ENCODE measurements at regions not wholly inside any gene's neighbourhood (a gene's known extent, or its start where the extent isn't known, plus 50 kb on each side); places are given as distances from the start of the nearest gene placed in this dataset.

DNA sequence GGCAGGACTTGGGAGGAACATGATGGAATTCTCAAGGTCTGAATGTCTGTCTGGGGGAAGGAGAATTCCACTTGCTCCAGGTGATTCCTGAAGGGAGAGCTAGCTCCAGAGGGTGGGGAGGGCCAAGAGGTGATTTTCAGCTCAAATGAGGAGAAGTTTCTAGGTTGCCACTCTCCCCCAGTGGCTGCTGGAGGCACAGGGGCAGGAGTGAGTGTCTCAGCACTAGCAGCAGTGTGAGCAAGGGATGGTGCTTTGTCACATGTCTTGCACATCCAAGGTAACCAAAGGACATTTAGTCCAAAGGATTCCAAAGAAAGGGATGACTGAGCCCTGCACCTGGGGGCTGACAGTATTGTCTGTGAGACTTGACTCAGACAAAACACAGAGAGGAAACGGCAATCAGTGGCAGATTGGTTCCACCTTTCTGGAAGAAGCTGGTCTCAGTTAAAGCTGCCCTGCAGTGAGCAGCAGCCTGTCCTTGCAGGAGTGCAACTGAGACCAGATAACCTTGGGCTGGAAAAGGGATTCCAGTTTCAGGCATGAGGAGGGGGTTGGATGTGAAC lies 51.2 kb upstream of the PCBD1 start:
- no peak for DNase-seq
- no TSS peak for BruUV-seq (replicated peaks)
- CTCF ChIA-PET = interaction anchor here (1.1 kb wide), 1 partner anchor 13 kb away, joined by 3 read pairs; no protein-coding TSS in a partner anchor
- Mint-ChIP-seq H3K27ac (ENCODE audit: unreplicated experiment) (no peak overlapping the region), H3K9me3 (ENCODE audit: low read depth, unreplicated experiment) (no peaks in the 10 kb centered on the region), H3K36me3 (ENCODE audit: insufficient read depth, unreplicated experiment) (no peaks in the 10 kb centered on the region), H3K4me1 (ENCODE audit: low read depth, unreplicated experiment) (no peaks in the 10 kb centered on the region), H3K4me3 (ENCODE audit: low read depth, unreplicated experiment) (no peak overlapping the region), H3K27me3 (ENCODE audit: unreplicated experiment) (peaks cover 95% of the 10 kb centered on the region)
- TF ChIP-seq, protein P1, sequence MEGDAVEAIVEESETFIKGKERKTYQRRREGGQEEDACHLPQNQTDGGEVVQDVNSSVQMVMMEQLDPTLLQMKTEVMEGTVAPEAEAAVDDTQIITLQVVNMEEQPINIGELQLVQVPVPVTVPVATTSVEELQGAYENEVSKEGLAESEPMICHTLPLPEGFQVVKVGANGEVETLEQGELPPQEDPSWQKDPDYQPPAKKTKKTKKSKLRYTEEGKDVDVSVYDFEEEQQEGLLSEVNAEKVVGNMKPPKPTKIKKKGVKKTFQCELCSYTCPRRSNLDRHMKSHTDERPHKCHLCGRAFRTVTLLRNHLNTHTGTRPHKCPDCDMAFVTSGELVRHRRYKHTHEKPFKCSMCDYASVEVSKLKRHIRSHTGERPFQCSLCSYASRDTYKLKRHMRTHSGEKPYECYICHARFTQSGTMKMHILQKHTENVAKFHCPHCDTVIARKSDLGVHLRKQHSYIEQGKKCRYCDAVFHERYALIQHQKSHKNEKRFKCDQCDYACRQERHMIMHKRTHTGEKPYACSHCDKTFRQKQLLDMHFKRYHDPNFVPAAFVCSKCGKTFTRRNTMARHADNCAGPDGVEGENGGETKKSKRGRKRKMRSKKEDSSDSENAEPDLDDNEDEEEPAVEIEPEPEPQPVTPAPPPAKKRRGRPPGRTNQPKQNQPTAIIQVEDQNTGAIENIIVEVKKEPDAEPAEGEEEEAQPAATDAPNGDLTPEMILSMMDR (IDR thresholded peaks at IDR 0.05; ENCODE audit: unreplicated experiment) = no peak
- intact Hi-C loops (cut with micrococcal nuclease; ENCODE audit: unreplicated experiment) = no loop called here

DNA sequence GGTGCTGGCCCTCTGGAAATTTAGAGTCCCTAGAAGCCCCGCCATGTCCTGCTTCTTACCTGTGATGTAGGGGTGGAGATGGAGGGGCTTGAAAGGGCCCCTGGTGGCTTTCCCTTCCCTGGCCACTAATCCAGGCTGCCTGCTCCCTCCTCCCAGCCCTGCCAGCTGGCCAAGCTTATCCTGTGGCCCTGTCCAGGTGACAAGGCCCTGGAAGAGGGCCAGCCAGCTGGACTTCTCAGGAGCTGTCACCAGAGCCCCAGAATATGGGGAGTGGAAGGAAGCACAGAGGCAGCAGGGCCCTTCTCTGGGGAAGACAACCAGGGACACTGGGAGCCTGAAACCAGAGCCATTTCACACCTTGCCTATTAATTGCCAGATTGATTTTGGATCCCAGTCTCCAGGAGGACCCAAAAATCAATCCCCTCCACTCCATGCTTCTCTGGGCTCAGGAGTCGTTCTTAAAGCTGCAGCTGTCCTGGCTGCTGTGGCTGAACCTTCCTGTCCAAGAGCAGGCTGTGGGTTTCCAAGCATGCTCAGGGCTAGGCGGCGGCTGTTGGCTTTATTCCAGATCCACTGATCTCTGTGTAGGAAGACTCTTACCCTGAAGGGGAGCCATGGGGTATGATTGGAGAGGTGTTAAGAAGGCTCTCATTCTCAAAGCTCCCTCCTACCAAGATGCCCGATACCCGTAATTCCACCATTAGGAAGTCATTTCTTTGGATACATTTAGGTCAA lies 52.6 kb upstream of the PCBD1 start:
- TF ChIP-seq, protein P1 (IDR thresholded peaks at IDR 0.05; ENCODE audit: unreplicated experiment) = no peak
- Mint-ChIP-seq H3K4me3 (ENCODE audit: low read depth, unreplicated experiment) (no peak overlapping the region), H3K27ac (ENCODE audit: unreplicated experiment) (no peak overlapping the region), H3K4me1 (ENCODE audit: low read depth, unreplicated experiment) (no peaks in the 10 kb centered on the region), H3K9me3 (ENCODE audit: low read depth, unreplicated experiment) (no peaks in the 10 kb centered on the region), H3K27me3 (ENCODE audit: unreplicated experiment) (peaks cover 96% of the 10 kb centered on the region), H3K36me3 (ENCODE audit: insufficient read depth, unreplicated experiment) (no peaks in the 10 kb centered on the region)
- CTCF ChIA-PET = interaction anchor here (0.6 to 0.7 kb wide), 3 partner anchors 20 to 198 kb away, joined by 3 to 5 read pairs (median 4); no protein-coding TSS in a partner anchor
- intact Hi-C loops (cut with micrococcal nuclease; ENCODE audit: unreplicated experiment) = no loop called here
- peak; percentile 18 for DNase-seq
- no TSS peak for BruUV-seq (replicated peaks)

DNA sequence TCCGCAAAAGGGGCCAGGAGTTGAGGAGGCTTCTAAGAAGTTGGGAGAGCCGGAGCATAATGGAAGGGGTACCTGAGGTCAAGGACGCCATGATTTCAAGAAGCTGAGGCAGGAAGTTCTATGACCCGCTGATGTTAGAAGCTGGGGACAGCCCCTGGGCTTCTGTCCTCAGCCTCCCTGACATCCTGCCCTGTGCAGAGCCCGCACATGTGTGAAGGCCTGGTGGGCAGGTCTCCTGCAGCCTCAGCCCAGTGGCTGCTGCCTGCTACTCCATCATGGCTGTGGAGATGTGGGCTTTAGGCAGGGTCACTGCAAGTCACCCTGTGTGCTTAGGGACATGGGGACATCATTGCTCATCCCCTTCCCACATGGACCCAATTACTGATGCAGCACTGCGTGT lies 53.8 kb upstream of the PCBD1 start:
- BruUV-seq (replicated peaks) = no TSS peak
- Mint-ChIP-seq H3K9me3 (ENCODE audit: low read depth, unreplicated experiment) (no peaks in the 10 kb centered on the region), H3K27me3 (ENCODE audit: unreplicated experiment) (peaks cover 95% of the 10 kb centered on the region), H3K4me1 (ENCODE audit: low read depth, unreplicated experiment) (no peaks in the 10 kb centered on the region), H3K4me3 (ENCODE audit: low read depth, unreplicated experiment) (no peak overlapping the region), H3K27ac (ENCODE audit: unreplicated experiment) (no peak overlapping the region), H3K36me3 (ENCODE audit: insufficient read depth, unreplicated experiment) (no peaks in the 10 kb centered on the region)
- CTCF ChIA-PET = no interaction called here
- intact Hi-C loops (cut with micrococcal nuclease; ENCODE audit: unreplicated experiment) = no loop called here
- TF ChIP-seq, protein P1 (IDR thresholded peaks at IDR 0.05; ENCODE audit: unreplicated experiment) = no peak
- no peak for DNase-seq

DNA sequence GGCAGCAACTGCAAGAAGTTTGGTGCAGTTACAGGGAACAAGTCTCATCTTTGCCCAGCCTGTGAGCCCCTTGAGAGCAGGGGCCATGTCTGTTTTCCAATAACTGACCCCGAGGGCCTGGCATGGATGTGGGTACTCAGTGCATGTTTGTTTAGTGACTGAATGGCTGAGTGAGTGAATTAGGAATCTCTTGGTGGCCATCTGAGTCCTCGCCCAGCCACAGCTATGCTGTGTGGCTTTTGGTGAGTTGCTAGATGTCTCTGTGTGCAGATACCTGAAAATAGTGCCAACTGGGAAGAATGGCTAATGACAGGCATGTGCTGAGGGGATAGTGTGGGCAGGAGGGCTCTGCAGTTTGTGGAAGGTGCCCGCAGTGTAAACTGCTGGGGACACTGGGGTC lies 54.4 kb upstream of the PCBD1 start:
- intact Hi-C loops (cut with micrococcal nuclease; ENCODE audit: unreplicated experiment) = no loop called here

More for the DNA sequence above, 54.4 kb upstream of the PCBD1 start:
- CTCF ChIA-PET = interaction anchor here (0.6 kb wide), 1 partner anchor 866 kb away, joined by 6 read pairs; no protein-coding TSS in a partner anchor
- H3K27ac Mint-ChIP-seq (ENCODE audit: unreplicated experiment) = no peak overlapping the region
- DNase-seq = no peak
- H3K9me3 Mint-ChIP-seq (ENCODE audit: low read depth, unreplicated experiment) = no peaks in the 10 kb centered on the region
- no peaks in the 10 kb centered on the region for H3K4me1 Mint-ChIP-seq (ENCODE audit: low read depth, unreplicated experiment)
- no TSS peak for BruUV-seq (replicated peaks)
- H3K27me3 Mint-ChIP-seq (ENCODE audit: unreplicated experiment) = peaks cover 91% of the 10 kb centered on the region
- no peaks in the 10 kb centered on the region for H3K36me3 Mint-ChIP-seq (ENCODE audit: insufficient read depth, unreplicated experiment)
- TF ChIP-seq, protein P1 (IDR thresholded peaks at IDR 0.05; ENCODE audit: unreplicated experiment) = no peak
- H3K4me3 Mint-ChIP-seq (ENCODE audit: low read depth, unreplicated experiment) = no peak overlapping the region

Data from Calu3 (cell line).